ENCODE measurements at regions not wholly inside any gene's neighbourhood (a gene's known extent, or its start where the extent isn't known, plus 50 kb on each side); places are given as distances from the start of the nearest gene placed in this dataset.
"Not testable (repeated sequence)": the region's sequence is repeated elsewhere in the genome, so short reads cannot be mapped to it uniquely, and the experiment has no call there.

DNA sequence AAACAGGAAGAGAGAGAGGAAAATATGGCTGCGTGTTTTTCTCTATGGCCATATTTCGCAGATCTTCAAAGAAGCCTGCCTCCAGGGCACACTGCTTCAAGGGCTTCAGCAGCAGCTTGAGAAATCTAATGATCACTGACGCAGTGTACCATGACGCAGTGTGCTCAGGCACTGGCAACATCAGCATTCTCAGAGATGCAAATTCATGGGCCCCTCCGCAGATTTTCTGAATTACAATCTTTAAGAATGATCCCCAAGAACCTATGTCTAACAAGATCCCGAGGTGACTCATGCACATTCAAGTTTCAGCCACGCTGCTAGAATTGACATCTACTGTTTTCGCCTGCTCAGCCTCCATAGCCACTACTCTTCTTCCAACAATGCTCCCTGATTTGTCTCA lies 143.9 kb upstream of the ZNF366 start:
- no peak for DNase-seq (ENCODE audit: low spot score)

DNA sequence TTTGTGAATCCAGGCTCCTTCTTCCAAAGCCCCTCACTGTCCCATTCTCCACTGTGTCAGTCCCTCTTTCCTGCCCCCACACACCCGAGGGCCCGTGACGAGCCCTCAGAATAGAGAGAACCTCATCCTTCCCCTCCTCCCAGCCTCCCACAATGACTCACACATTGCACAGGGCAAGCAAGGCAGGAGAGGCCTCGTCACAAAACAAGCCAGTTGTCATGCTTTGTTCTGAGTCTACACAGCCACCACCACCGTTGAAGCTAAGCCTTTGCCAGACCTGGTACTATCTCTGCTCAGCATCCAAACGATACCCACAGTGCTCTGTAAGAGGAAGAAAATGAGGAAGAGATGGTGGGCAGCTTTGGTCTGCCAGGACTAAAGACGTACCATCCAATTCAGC lies 142.2 kb upstream of the ZNF366 start:
- DNase-seq (ENCODE audit: low spot score): no peak

DNA sequence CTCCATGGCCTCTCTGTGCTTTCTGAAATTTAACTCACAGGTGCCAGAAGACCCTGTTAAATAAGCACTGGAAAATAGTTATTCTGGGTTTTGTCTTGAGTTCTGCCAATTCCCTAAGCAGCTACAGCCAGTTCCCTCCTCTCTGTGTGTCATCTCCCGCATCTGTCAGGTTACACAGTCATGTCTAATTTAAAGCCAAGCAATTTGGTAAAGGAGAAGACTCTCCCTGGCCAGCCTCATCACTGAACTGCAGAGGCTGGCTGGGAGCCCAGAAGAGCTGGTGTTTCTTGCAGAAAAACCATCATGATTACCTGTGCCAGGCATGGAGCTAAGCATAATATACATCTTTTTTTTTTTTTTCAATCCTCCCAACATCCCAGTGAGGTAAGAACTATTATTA lies 141.3 kb upstream of the ZNF366 start:
- peak; percentile 67 for DNase-seq (ENCODE audit: low spot score)

DNA sequence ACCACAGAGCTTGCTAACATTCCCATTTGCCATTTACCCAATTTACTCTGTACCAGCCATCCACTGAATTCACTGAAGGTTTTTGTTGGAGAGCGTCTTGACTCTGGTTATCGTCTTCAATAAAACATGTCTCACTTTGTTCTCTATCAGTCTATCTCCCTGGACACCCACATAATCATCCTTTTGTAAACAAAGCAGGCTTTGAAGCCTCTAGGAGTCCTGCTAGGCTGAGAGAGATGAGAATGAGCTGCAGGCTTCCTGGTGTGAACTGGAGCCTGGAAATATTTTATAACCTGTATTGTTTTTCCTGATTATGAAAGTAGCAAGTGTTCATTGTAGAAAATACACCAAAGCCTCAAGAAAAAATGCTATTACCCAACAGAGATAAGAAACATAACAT lies 140.6 kb upstream of the ZNF366 start:
- DNase-seq (ENCODE audit: low spot score): no peak

DNA sequence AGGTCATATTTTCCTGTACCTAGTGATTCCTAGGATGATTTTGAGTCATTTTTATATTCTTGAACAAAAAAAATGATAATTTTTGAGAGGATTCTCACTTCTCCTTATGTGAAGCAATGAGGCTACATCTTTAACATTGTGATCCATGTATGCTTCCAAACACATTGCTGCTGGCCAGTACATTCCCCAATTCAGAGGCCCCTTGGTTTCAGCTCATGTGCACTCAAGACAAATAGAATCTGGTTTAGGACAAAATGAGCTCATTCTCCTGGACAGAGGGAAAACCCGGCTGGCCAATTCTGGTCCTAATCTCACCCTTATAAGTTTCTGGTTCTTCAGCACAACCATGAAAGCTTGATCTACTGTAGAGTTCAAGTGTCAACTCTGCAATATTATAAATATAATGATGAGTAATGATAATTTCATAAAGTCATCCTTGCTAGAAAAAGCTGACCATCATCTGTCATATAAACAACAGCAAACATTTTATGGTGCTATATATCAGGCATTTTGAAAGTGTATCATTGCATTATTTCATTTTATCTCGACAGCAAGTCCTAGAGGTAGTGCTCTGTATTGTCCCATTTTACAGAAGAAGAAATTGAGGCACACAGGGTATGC lies 139.1 kb upstream of the ZNF366 start:
- no peak for DNase-seq (ENCODE audit: low spot score)

DNA sequence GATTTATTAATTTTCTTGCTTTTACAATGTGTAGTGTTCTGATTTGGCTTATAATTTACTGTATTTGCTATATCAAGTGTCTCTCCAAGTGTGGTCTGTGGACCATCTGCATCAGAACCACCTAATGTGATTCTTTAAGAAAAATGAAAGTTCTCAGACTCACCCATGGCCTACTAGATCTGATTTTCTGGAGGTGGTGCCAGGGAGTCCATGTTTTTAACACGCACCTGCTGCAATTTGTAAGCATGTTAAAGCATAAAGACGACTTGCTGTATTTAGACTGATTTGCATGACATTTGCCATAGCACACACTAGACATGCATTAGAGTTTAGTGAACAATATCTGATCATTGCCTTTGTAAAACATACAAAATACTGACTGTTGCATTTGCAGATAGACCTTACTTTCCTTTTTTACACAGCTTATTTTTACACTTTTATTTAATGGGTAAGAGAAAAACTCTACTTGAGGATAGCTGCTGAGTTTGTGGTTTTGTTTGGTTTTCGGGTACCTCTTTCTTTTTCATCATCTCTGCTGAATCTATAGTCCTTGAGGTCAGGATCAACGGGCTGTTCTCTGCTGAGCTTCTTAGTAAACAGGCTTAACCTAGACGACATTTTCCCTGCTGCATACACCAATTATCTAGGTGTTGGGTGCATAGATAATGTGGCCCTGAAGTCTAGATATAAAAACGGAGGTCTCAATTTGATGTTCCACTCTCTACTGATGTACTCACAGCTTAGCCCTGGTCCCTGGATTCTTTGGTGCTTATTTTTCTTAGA lies 138.0 kb upstream of the ZNF366 start:
- no peak for DNase-seq (ENCODE audit: low spot score)

DNA sequence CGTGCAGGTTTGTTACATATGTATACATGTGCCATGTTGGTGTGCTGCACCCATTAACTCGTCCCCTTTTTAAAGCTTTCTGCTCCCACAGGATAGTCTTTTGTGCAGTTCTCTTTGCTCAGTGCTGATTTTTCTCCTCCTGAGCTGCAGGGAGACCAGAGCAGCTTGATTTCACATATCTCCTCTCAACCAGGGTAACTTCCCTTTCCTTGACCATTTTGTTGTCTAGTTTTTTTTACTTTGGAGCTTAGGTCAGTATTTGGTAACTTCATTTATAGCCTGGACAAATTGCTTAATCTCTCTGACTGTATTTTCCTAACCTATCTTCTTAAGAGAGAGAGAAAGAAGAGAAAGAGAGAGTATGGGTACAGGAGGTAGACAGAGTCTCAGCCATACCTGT lies 137.1 kb upstream of the ZNF366 start:
- DNase-seq (ENCODE audit: low spot score): no peak

DNA sequence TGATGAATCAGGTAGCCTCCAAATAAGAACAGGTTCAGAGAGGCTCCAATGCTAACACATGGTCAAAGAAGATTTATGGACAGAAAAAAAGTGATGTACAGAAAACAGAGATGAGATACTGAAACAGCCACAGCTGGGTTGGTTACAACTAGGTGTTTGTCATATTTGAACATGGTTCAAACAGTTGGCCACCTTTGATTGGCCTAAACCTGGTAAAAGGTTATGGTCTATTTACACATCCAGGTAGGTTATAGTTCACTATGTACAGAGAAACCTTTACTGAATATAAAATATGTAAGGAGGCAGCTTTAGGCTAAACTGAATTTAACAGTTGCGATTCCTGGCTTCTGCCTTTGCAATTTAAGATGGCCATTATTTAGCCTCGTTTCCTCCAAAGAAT lies 134.0 kb upstream of the ZNF366 start:
- no peak for DNase-seq (ENCODE audit: low spot score)

DNA sequence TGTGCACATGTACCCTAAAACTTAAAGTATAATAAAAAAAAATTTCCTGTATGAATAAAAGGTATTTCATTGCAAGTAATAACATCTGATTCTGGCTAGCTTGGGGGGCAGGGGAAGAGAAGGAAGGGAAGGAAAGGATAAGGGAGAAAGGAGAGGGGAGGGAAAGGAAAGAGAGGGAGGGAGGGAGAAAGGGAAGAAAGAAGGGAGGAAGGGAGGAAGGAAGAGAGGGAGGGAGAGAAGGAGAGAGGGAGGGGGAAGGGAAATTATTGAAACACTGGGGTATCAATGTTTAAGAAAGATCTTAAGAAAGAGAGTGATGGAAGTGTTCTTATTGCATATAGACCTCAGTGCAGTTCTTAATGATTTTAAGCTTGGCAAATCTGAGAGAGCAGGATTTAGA lies 129.8 kb upstream of the ZNF366 start:
- DNase-seq (ENCODE audit: low spot score): no peak

DNA sequence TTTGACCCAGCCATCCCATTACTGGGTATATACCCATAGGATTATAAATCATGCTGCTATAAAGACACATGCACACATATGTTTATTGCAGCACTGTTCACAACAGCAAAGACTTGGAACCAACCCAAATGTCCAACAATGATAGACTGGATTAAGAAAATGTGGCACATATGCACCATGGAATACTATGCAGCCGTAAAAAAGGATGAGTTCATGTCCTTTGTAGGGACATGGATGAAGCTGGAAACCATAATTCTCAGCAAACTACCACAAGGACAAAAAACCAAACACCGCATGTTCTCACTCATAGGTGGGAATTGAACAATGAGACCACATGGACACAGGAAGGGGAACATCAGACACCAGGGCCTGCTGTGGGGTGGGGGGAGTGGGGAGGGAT lies 129.4 kb upstream of the ZNF366 start:
- not testable (repeated sequence) for DNase-seq (ENCODE audit: low spot score)

DNA sequence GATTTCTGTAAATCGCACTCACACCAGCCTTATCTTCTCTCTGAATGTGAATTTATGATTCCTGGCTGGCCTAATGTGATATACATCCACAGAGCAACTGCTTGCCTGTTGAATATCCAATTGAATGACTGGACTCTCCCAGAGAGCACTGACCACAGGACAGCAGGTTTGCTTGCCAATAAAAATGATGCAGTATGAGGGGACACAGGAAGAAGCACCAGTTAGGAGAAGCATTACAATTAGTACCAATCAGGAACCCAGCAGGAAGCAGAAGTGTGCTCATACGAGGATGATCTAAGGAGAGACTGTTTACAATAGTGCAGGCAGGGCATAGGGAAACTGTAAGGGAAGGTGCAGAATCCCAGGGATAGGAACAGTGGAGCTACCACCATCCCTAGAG lies 127.2 kb upstream of the ZNF366 start:
- DNase-seq (ENCODE audit: low spot score): no peak

DNA sequence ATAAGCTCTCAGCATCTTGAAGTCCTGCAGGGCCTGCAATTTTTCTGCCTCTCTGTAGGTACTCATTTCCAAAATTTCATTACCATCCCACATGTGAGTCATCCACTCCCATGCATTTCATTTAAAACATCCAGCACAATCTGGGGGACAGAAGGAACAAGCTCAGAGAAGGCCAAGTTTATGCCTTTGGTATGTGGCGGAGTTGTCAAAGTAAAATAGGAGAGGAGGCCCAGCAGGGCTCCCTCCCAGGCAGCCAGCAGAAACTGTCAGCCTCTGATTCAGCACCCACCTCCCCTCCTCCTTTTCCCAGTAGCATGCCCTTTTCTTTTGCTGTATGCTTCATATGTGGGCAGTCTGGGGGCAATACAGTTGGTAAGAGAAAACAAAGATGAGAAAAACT lies 126.4 kb upstream of the ZNF366 start:
- no peak for DNase-seq (ENCODE audit: low spot score)

DNA sequence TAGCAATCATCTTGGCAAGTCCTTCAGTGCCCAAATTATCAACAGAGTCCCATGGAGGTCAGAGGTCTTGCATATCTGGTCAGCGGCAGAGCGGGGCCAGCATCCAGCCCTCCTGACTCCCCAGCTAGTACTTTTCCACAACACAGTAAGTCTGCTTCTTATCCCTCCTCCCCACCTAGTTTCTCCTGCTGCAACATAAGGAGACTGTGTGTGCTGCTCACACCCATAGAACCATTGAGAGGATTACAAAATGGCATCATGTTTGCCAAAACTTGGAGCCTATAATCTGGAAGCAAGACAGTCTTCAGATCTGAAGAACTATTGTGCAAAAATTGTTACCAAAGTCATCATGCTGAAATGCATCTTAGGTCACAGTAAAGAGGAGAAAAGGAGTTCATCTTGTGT lies 125.8 kb upstream of the ZNF366 start:
- DNase-seq (ENCODE audit: low spot score): no peak

DNA sequence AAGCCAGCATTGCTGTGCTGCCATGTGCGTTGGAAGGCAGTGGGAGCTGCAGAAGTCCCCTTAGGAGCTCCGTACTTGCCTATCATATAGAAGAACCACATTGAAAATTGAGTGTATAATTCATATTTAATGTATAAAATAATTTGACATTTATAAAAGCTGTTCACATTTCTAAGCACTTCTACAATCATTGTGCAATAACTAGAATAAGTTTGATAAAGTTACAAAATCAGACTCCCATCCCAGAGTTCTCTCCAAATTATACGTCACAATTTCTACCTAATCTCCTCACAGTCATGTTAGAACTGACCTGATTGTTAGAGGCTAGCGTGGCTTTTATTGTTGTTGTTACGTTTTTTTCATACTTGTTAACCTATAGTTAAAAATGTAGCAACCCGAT lies 123.5 kb upstream of the ZNF366 start:
- no peak for DNase-seq (ENCODE audit: low spot score)

DNA sequence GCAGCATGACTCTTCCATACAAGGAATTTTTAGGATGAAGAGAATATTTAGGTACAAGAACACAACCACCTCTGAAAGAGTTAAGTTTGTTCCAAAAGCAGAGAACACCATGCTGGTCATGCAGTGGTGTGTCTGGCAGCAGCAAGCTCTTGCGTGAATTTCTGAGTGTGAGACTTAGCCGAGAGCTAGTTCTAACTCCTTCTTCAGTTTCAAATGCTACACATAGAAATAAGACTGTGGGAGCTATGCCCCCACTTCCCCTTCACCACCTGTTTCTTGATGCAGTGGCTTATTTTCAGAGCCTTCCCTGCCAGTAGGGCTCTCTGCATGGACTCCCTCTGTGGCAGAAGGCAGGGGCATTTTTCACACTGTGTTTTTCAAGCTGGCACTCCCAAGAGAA lies 122.9 kb upstream of the ZNF366 start:
- no peak for DNase-seq (ENCODE audit: low spot score)

DNA sequence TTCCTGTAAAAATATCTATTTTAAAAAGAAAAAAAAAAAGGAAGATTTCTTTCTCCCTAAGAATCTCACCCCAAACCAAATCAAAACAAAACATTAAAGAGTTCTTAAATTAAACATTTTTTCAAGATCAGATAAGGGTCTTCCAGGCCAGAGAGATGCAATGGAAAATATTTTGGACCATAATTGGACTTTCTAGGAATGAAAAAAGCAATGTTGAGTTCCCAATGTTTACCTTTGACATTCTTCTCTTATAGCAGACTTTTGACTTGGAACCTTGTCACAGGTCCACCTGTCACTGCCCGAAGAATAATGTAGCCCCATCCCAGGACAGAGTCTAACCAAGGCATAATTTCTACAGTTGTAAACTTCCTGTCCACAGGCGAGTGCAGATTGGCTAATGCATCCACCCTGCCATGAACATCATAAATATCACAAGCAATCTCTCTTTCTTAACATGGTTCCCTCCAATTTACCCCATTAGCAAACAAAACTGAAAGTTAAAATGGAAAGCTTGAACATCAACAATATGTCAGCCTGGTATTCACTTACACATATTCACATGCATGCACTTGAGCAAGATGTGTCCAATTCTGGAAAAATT lies 121.7 kb upstream of the ZNF366 start:
- no peak for DNase-seq (ENCODE audit: low spot score)

DNA sequence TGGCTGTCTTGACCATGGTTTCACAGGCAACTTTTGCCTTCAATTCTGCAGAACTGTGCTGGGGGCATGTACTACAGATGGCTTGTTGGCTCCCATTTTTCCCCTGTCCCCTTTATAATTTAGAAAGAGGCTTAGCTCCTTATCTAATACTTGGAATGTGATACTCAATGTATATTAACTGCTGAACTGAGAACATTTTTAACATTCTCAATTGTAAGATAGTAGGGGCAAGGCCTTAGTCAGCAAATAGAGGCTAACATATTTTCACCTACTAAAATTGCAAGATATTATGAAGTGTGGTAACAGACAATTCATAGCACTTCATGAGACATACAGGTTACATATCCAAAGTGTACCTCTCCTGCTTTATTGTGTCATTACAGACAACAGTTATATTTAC lies 118.1 kb upstream of the ZNF366 start:
- no peak for DNase-seq (ENCODE audit: low spot score)

DNA sequence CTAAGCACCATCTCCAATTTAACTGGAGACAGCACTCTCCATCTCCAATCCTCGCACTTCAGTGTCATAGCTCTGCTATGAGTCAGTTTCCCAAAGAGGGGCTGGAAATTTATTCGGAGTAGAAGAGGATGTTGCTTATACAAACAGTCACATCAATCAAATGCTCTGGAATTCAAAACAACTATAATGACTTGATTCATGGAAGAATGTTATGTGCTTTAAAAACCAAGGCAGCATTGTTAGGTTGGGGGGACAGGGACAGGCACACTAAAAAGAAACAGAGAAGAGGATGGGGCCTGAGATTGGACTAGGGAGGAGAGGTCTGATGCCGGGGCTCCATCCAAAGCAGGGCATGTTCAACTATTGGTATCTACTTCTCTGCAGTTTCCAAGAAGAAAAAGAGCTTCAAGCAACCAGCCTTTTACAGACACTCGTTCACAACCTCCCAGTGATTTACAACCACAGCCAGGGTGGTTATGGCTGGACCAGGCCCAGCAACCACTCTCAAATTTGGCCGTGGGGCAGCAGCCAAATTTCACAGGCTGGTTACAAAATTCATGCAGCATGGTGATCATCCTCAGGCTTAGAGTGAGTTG lies 117.5 kb upstream of the ZNF366 start:
- DNase-seq (ENCODE audit: low spot score): peak; percentile 76

DNA sequence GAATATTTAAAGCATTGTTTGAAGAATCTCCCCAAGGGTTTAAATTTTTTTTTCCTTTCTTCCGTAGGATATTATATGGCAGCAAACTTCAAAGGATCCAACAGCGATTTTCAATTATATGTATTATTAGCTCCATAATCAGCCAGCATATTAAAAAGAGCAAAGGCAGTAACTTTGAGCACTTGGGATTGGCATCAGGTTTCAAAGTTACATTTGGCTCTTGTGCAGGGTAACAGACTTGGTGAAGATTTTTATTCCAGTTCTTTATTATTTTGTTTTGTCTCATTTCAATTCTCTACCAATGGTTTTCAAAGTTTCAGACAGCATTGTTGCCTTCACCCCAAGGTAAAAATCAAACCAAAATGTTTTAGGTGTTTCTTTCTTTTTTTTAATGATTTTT lies 116.7 kb upstream of the ZNF366 start:
- DNase-seq (ENCODE audit: low spot score): no peak

DNA sequence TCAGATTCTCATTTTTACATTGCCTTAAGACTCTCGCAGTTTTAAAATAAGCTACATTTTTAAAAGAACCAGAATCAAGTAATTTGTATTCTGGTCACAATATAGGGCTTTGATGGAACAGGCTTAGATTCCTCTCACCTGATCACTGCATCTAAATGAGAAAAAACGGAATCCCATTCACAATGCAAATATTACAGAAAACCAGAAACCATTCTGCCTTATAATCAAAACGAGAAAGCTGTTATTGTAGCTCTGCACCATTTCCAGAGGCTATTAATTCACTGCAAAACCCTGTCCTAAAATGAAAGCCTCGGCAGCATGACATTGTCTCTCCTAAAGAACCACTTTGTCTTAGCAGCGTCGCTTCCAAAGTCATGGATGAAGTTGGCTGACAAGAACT lies 116.1 kb upstream of the ZNF366 start:
- no peak for DNase-seq (ENCODE audit: low spot score)

DNA sequence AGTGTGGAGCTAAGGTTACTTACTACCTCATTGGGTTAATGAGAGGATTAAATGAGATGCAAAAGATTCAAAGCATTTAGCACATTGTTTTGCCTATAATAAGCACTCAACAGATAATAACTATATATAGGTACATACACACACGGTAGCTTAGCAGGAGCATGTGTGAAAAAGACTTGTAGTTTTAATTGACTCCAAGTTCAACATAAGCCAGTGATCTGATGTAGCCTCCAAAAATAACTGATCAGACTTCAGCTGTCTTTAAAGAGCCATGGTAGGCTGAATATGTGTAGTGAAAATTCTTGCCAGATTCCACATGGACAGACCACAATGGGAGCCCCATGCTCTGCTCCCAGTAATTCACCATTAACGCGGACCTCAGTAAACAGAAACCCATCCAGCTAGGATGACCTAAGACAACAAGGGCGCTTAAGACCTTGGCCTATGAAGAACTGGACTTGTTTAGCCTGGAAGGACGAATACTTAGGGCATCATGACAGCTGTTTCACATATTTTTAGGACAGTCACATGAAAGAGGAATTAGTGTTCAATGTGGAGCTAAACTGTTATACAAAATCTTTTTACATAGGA lies 115.1 kb upstream of the ZNF366 start:
- DNase-seq (ENCODE audit: low spot score): no peak

DNA sequence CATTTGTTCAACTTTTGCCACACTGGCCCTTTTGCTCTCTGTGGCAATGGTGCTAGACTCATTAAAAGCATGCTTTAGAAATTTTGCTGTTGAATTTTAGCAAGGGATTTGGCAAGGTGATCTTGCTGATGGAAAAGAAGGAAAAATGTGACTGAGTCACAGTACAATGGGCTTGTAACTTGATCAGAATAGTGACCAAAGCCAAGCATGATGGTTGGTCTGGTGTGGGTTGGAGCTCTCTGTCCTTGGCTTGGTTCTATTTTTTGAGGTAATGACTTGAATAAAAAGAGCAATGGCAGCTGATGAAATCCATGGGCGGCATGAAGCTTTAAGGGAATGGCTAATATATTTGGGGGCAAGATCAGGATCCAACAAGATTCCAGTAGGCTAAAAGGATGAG lies 114.4 kb upstream of the ZNF366 start:
- DNase-seq (ENCODE audit: low spot score): no peak

DNA sequence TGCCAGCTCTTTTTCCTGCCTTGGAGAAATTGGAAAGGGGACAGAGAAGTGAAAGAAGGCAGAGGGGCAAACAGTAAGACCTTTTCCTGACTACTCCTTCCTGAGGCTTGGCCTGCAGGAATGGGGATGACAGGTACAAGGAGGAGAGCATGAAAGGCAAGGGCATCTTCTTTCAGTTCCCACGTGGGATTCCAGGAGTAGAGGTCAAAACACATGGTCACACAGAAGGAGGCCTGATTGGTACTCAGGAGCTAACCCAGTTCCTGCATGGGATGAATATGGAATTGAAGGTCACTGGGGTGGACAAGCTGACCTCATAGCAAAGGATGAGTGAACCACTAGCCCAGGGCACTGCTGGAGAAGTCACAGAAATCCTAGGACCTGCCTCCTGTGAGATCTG lies 112.5 kb upstream of the ZNF366 start:
- DNase-seq (ENCODE audit: low spot score): no peak

All from cerebellar cortex (tissue), 1 donor.